ENCODE measurements at regions not wholly inside any gene's neighbourhood (a gene's known extent, or its start where the extent isn't known, plus 50 kb on each side); places are given as distances from the start of the nearest gene placed in this dataset.

DNA sequence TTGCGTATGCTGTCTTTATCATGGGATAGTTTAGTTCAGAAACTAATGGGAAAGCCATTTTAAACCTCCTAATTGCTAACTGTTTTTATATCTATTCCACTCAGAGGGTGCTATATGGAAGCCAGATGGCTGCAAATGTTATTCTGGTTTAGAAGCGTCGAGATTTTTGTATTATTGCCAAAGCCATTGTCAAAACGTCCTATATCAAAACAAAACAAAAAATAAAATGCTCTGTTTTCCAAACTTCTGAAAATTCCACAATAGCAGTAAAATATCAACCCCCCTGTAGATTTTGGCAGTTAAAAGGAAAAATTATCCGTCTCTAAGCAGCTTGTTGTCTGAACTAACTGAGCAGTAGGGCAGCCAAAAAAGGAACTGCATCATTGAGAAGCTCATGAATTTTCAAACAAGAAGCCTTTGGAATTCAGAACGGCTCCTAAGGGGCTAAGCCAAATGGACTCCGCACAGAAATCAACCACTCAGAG, 195.4 kb upstream of the CWC22 start:
- TF ChIP-seq, protein P1, sequence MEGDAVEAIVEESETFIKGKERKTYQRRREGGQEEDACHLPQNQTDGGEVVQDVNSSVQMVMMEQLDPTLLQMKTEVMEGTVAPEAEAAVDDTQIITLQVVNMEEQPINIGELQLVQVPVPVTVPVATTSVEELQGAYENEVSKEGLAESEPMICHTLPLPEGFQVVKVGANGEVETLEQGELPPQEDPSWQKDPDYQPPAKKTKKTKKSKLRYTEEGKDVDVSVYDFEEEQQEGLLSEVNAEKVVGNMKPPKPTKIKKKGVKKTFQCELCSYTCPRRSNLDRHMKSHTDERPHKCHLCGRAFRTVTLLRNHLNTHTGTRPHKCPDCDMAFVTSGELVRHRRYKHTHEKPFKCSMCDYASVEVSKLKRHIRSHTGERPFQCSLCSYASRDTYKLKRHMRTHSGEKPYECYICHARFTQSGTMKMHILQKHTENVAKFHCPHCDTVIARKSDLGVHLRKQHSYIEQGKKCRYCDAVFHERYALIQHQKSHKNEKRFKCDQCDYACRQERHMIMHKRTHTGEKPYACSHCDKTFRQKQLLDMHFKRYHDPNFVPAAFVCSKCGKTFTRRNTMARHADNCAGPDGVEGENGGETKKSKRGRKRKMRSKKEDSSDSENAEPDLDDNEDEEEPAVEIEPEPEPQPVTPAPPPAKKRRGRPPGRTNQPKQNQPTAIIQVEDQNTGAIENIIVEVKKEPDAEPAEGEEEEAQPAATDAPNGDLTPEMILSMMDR (IDR thresholded peaks at IDR 0.05; ENCODE audit: insufficient read depth, low read length, missing control alignments), result no peak
- ChIA-PET POLR2A (no interaction called here), CTCF (no interaction called here)
- H3K4me3 ChIP-seq (ENCODE audit: low read depth, low read length), result no peak overlapping the region
- DNase-seq (ENCODE audit: low read depth, low spot score), result no peak

DNA sequence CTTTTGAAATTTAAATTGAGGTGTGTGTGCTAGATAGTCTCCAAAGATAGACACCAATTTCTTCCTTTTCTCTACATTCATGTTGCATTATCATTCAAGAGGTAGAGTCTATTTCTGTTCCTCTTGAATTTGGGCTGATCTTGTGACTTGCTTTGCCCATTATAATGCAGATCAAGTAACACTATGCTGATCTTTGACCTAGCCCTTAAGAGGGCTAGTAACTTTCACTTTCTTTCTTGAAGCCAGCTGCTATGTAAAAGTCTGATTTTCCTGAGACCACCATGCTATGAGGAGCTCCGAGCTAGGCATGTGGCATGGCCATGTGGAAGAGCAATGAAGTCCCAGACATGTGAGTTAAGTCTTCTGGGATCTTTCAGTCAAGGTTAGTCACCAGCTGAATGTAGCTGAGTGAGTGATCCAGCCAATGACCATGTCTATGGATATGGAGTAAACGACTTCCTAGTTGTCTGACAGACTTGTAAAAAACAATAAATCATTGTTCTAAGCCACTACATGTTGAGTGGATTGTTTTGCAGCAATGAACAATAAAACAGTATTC, 189.4 kb upstream of the CWC22 start:
- CTCF ChIA-PET, result no interaction called here
- POLR2A ChIA-PET, result no interaction called here
- H3K4me3 ChIP-seq (ENCODE audit: low read depth, low read length), result no peak overlapping the region
- TF ChIP-seq, protein P1 (IDR thresholded peaks at IDR 0.05; ENCODE audit: insufficient read depth, low read length, missing control alignments), result no peak
- DNase-seq (ENCODE audit: low read depth, low spot score), result no peak

DNA sequence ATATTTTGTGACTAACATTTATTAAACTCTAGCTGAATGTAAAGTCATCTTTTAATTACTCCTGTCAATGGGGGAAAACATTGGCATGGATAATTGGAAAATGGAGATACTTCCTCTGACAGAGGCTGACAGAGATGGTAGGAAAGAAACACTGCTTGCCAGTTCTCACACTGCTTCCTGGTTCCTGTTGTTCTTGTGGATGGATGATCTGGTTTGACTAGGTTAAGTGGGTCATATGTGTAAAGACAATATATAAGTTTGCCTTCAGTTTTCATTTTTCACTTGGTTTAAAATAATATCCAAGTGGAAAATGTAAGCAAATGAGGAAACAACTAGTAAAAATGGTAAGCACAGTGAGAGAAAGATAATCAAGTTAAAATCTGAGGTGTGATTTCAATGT, 188.8 kb upstream of the CWC22 start:
- H3K4me3 ChIP-seq (ENCODE audit: low read depth, low read length), result no peak overlapping the region
- TF ChIP-seq, protein P1 (IDR thresholded peaks at IDR 0.05; ENCODE audit: insufficient read depth, low read length, missing control alignments), result no peak
- CTCF ChIA-PET, result no interaction called here
- POLR2A ChIA-PET, result no interaction called here
- no peak for DNase-seq (ENCODE audit: low read depth, low spot score)

DNA sequence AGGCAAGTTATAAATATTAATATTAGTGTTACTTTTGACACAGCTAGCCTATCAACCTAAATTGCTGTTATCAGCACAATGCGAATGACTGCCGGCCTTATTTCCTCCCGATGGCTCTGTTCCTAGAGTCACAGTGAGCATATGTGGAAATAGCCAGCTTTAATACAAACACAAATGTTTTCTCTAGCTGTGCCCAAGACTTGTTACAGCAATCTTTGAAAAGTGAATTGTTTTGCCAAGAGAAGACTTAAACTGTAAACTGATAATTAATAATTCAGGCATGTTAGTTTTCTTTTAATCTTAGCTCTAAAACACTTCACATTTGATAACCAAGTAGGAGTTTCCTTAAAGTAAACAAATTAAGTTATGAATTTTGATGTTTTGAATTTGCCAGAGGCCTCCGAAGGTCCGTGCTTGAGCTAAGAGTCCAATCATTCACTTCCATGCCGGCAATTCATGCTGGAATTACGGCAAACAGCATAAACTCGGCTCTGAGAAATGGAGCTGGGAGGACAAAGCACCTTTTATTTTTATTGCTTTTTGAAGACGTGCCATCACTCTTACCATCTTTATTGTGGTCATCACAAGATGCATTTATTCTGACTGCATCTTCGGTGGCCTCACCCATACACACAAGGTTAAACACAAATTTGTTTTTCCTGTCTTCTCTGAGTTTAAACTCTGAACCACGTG, 184.5 kb upstream of the CWC22 start:
- TF ChIP-seq, protein P1 (IDR thresholded peaks at IDR 0.05; ENCODE audit: insufficient read depth, low read length, missing control alignments), result no peak
- DNase-seq (ENCODE audit: low read depth, low spot score), result no peak
- ChIA-PET POLR2A (no interaction called here), CTCF (no interaction called here)
- no peak overlapping the region for H3K4me3 ChIP-seq (ENCODE audit: low read depth, low read length)

DNA sequence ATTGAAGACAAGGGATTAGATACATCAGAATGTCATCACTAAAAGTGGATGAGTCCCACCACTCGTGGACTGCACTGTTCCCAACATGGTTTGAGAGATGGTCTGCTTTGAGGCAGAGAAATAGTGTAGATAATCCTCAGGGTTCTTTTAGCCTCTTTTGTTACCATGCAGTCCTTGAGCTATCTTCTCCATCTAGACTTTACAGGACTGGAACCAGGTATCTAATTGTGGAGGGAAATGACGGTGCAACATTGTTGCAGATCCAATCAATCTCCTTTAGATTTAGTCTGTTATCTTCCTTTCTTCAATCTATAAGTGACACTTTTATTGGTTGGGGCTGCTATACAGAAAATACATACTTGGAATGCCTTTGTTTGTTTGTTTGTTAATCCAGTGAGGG, 183.8 kb upstream of the CWC22 start:
- TF ChIP-seq, protein P1 (IDR thresholded peaks at IDR 0.05; ENCODE audit: insufficient read depth, low read length, missing control alignments), result no peak

DNA sequence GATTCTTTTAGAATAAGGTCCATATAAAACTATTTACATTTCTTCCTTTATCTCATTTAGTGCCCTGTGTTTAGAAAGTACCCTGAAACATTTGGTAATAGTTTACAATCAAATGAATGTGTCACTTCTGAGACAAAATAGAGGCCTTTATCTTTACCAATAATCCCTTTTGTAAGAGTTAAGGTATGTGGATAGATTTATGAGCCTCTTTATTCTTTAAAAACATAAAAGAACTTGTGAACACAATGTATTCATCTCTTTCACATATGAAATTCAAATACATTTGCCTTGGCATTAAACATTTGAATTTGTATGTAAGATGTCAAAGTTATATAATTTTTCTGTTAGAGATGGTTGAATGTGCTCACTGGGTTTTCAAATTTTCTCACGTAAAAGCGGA, 180.5 kb upstream of the CWC22 start:
- DNase-seq (ENCODE audit: low read depth, low spot score), result no peak
- CTCF ChIA-PET, result no interaction called here
- TF ChIP-seq, protein P1 (IDR thresholded peaks at IDR 0.05; ENCODE audit: insufficient read depth, low read length, missing control alignments), result no peak
- POLR2A ChIA-PET, result no interaction called here
- H3K4me3 ChIP-seq (ENCODE audit: low read depth, low read length), result no peak overlapping the region

More for the DNA sequence above, 183.8 kb upstream of the CWC22 start:
- CTCF ChIA-PET, result no interaction called here
- POLR2A ChIA-PET, result no interaction called here
- H3K4me3 ChIP-seq (ENCODE audit: low read depth, low read length), result no peak overlapping the region
- no peak for DNase-seq (ENCODE audit: low read depth, low spot score)
